Endodermal cell (in vitro differentiated cells): ENCODE measurements at regions not wholly inside any gene's neighbourhood (a gene's known extent, or its start where the extent isn't known, plus 50 kb on each side); places are given as distances from the start of the nearest gene placed in this dataset.

Experiments used
- DNase-seq: peaks from one replicate; pipeline ENCODE4 v3.0.0-alpha.2; 2017
- H3K27ac ChIP-seq: 2 replicates; pipeline ENCODE4 v1.5.1; 2013; ENCODE audit warnings: mild to moderate bottlenecking, low read depth, low read length, moderate library complexity
- H3K27me3 ChIP-seq: 2 replicates; pipeline ENCODE4 v1.6.1; 2013; ENCODE audit warnings: mild to moderate bottlenecking, low read length, moderate library complexity; ENCODE audit not compliant: insufficient read depth, control insufficient read depth, poor library complexity, severe bottlenecking
- H3K36me3 ChIP-seq: 2 replicates; pipeline ENCODE4 v1.7.0; 2013; ENCODE audit warnings: mild to moderate bottlenecking, low read length, moderate library complexity; ENCODE audit not compliant: control insufficient read depth, insufficient read depth
- H3K4me1 ChIP-seq: one replicate; pipeline ENCODE4 v1.7.0; 2013; ENCODE audit warnings: low read length; ENCODE audit not compliant: control insufficient read depth, insufficient read depth
- H3K4me3 ChIP-seq: 2 replicates; pipeline ENCODE4 v1.5.1; 2013; ENCODE audit warnings: mild to moderate bottlenecking, low read length, moderate library complexity
- H3K9ac ChIP-seq: 2 replicates; pipeline ENCODE4 v1.6.1; 2013; ENCODE audit warnings: mild to moderate bottlenecking, low read length, moderate library complexity; ENCODE audit not compliant: poor library complexity, severe bottlenecking; ENCODE audit errors: extremely low read depth
- H3K9me3 ChIP-seq: 2 replicates; pipeline ENCODE4 v1.6.1; 2013; ENCODE audit warnings: mild to moderate bottlenecking, low read length, moderate library complexity; ENCODE audit not compliant: control insufficient read depth
- H3K27ac Mint-ChIP-seq: 2 replicates; pipeline ENCODE4 v1.8.0; 2020; ENCODE audit warnings: mixed read lengths
- H3K27me3 Mint-ChIP-seq: 2 replicates; pipeline ENCODE4 v1.8.0; 2021; ENCODE audit warnings: mild to moderate bottlenecking, mixed read lengths; ENCODE audit not compliant: insufficient read depth
- H3K36me3 Mint-ChIP-seq: 2 replicates; pipeline ENCODE4 v1.8.0; 2020; ENCODE audit warnings: low read depth, mixed read lengths
- H3K4me1 Mint-ChIP-seq: 2 replicates; pipeline ENCODE4 v1.8.0; 2020; ENCODE audit warnings: mixed read lengths
- H3K4me3 Mint-ChIP-seq: 2 replicates; pipeline ENCODE4 v1.8.0; 2020; ENCODE audit warnings: mild to moderate bottlenecking, moderate library complexity, mixed read lengths
- H3K9me3 Mint-ChIP-seq: 2 replicates; pipeline ENCODE4 v1.8.0; 2020; ENCODE audit warnings: mild to moderate bottlenecking, mixed read lengths
- CTCF ChIP-seq: fragments of 200-600 bp; sonication (generic); conservative IDR thresholded peaks from 2 replicates; pipeline ENCODE4 v1.5.0; 2021; ENCODE audit warnings: antibody characterized with exemption, mild to moderate bottlenecking
- WGBS, 2 experiments: methylation state at CpG; one replicate each; pipeline versions ENCODE4 v1.1.5 to v1.1.7; 2013; ENCODE audit warnings: missing lambda C conversion rate in 2 of 2, mixed read lengths in 1 of 2; ENCODE audit not compliant: insufficient coverage in 1 of 2, insufficient read length in 1 of 2; 5-methylcytosine and 5-hydroxymethylcytosine counted together

DNA sequence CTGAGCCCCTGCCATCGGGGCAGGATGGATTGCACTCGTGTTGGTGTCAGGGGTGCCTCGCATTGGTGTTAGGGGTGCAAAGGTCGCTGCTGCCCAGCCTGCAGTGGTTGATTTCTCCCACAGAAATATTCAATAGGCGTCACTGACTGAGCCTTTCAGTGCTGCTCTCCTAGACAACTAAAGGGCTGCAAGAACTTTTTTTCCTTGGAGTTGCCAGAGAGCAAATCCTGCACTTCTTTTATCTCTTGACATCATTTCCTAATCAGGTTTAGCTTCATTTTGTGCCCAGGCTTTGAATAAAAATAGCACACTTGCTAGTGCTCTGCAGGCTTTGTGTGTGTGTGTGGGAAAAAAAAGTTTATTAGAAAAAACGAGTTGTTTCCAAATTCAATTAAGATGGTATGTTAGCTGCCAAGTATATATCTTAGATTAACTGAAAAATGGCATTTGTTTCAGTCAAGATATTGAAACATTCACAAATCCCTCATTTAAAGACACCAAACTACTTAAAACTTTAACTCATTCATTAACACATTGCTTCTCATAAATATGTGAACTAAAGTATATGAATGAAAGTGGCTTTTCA lies 125.6 kb downstream of the SOCS6 start:
- no peak for DNase-seq
- Mint-ChIP-seq H3K27ac (no peak overlapping the region), H3K4me1 (peaks cover 18% of the 10 kb centered on the region), H3K4me3 (no peak overlapping the region), H3K36me3 (no peaks in the 10 kb centered on the region), H3K27me3 (no peaks in the 10 kb centered on the region), H3K9me3 (no peaks in the 10 kb centered on the region)
- Histone ChIP-seq H3K4me3 (no peak overlapping the region), H3K9me3 (no peaks in the 10 kb centered on the region), H3K36me3 (no peaks in the 10 kb centered on the region), H3K9ac (no peak overlapping the region), H3K4me1 (no peaks in the 10 kb centered on the region), H3K27ac (no peak overlapping the region), H3K27me3 (no peaks in the 10 kb centered on the region)
- TF ChIP-seq CTCF = no peak
- WGBS, 2 experiments = 90 to 91% methylated on average over 4 to 6 of the region's 6 CpGs

DNA sequence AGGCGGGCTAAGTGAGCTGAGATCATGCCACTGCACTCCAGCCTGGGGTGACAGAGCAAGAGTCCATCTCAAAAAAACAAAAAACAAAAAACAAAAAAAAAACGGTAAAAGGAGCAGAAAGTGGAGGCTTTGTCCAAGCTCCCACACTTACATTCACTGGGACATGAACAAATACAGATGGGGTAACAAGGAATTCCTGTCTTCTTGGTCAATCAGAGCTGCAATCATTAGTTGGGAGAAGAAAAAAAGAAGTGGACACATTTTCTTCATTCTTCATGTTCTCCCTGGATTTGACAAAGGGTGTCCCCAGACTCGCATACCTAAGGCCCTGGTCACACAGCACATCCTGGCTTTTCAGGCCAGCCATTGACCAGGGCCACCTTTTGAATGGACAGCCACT lies 124.6 kb downstream of the SOCS6 start:
- Histone ChIP-seq H3K9ac (no peak overlapping the region), H3K36me3 (no peaks in the 10 kb centered on the region), H3K4me1 (no peaks in the 10 kb centered on the region), H3K9me3 (no peaks in the 10 kb centered on the region), H3K4me3 (no peak overlapping the region), H3K27me3 (no peaks in the 10 kb centered on the region), H3K27ac (no peak overlapping the region)
- H3K36me3 Mint-ChIP-seq = no peaks in the 10 kb centered on the region
- no peaks in the 10 kb centered on the region for H3K27me3 Mint-ChIP-seq
- peaks cover 8% of the 10 kb centered on the region for H3K4me1 Mint-ChIP-seq
- H3K9me3 Mint-ChIP-seq = no peaks in the 10 kb centered on the region
- H3K27ac Mint-ChIP-seq = no peak overlapping the region
- 94 to 100% methylated on average over 1 to 3 of the region's 3 CpGs for WGBS, 2 experiments
- no peak overlapping the region for H3K4me3 Mint-ChIP-seq
- no peak for TF ChIP-seq CTCF
- no peak for DNase-seq

GRCh38 chr18:70411876-70412435 lies 123.1 kb downstream of the SOCS6 start:
- H3K9ac ChIP-seq = no peak overlapping the region
- no peaks in the 10 kb centered on the region for H3K27me3 Mint-ChIP-seq
- no peaks in the 10 kb centered on the region for H3K36me3 ChIP-seq
- H3K27me3 ChIP-seq = no peaks in the 10 kb centered on the region
- H3K27ac Mint-ChIP-seq = no peak overlapping the region
- no peaks in the 10 kb centered on the region for H3K9me3 Mint-ChIP-seq
- H3K4me3 Mint-ChIP-seq = no peak overlapping the region
- no peaks in the 10 kb centered on the region for H3K4me1 Mint-ChIP-seq
- no peak for DNase-seq
- no peak for TF ChIP-seq CTCF
- H3K9me3 ChIP-seq = no peaks in the 10 kb centered on the region
- no peaks in the 10 kb centered on the region for H3K36me3 Mint-ChIP-seq
- H3K4me1 ChIP-seq = no peaks in the 10 kb centered on the region
- no peak overlapping the region for H3K4me3 ChIP-seq
- WGBS, 2 experiments = 92 to 94% methylated on average over 6 of the region's 6 CpGs
- H3K27ac ChIP-seq = no peak overlapping the region
